ENCODE measurements at regions not wholly inside any gene's neighbourhood (a gene's known extent, or its start where the extent isn't known, plus 50 kb on each side); places are given as distances from the start of the nearest gene placed in this dataset.

- no peak for DNase-seq (ENCODE audit: low read depth)
- TF ChIP-seq CTCF (IDR thresholded peaks at IDR 0.05; ENCODE audit: insufficient read depth, low read depth, low read length), result no peak
- H3K36me3 ChIP-seq (ENCODE audit: control insufficient read depth, insufficient read depth, low read length), result no peaks in the 10 kb centered on the region
- no peaks in the 10 kb centered on the region for H3K27me3 ChIP-seq (ENCODE audit: control insufficient read depth, insufficient read depth, low read length)
- CTCF ChIA-PET, result no interaction called here
- POLR2A ChIA-PET, result no interaction called here
- no peak overlapping the region for H3K4me3 ChIP-seq (ENCODE audit: low read depth, low read length)
Observed at GRCh38 chr7:89994483-89994882, 159.8 kb upstream of the STEAP1 start.

DNA sequence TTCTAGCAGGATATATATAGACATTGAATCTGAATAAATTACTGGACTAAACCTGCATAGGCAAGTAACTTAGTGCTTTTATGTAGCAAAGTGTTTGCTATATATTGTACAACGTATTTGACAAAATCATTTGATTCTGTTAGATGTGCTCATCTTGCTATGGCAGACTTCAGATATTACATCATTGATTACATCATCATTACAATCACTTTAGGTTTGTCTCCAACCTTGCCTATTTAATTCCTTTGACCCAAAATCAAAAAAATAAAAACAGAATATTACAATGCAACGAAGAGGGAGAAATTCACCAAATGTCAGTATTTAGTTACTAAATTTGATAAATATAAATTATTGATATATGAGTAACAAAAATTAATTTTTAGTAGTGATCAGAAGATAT, 155.7 kb upstream of the STEAP1 start:
- POLR2A ChIA-PET, result no interaction called here
- Histone ChIP-seq H3K36me3 (ENCODE audit: control insufficient read depth, insufficient read depth, low read length) (no peaks in the 10 kb centered on the region), H3K27me3 (ENCODE audit: control insufficient read depth, insufficient read depth, low read length) (no peaks in the 10 kb centered on the region), H3K4me3 (ENCODE audit: low read depth, low read length) (no peak overlapping the region)
- CTCF ChIA-PET, result no interaction called here
- no peak for TF ChIP-seq CTCF (IDR thresholded peaks at IDR 0.05; ENCODE audit: insufficient read depth, low read depth, low read length)
- no peak for DNase-seq (ENCODE audit: low read depth)

GRCh38 chr7:90005836-90006235, 148.4 kb upstream of the STEAP1 start:
- TF ChIP-seq CTCF (IDR thresholded peaks at IDR 0.05; ENCODE audit: insufficient read depth, low read depth, low read length), result no peak
- CTCF ChIA-PET, result no interaction called here
- Histone ChIP-seq H3K36me3 (ENCODE audit: control insufficient read depth, insufficient read depth, low read length) (no peaks in the 10 kb centered on the region), H3K27me3 (ENCODE audit: control insufficient read depth, insufficient read depth, low read length) (no peaks in the 10 kb centered on the region), H3K4me3 (ENCODE audit: low read depth, low read length) (no peak overlapping the region)
- DNase-seq (ENCODE audit: low read depth), result no peak
- POLR2A ChIA-PET, result no interaction called here

DNA sequence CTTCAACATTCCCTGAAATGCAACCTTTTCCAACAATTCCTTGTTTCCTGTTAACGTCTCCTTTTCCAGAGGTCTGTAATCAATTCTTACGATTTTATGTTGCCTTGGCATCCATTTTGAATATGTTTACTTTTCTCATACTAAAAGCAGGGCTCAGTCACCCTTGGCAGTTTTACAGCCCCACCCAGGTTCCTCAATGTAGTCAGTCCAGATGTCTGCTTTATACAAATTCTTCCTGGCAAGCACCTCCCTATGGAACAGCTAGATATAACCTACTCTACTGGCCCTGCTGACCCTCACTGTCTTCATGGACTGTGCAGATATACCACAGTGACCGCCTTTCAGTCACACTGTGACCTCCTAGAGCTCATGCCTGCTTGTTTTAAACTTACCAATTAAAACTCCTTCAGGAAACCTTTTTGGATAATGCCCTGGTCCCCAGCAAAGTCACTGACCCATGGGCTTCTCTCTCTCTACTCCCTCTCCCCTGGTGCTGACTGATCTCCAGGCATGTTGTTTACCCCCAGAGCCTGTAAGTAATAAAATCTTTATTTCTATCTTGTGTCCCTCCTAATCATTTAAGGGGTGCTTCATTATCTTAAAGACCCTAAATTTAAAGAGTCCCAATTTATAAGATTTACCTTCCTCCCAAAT, 147.1 kb upstream of the STEAP1 start:
- no peaks in the 10 kb centered on the region for H3K36me3 ChIP-seq (ENCODE audit: control insufficient read depth, insufficient read depth, low read length)
- TF ChIP-seq CTCF (IDR thresholded peaks at IDR 0.05; ENCODE audit: insufficient read depth, low read depth, low read length), result no peak
- no peaks in the 10 kb centered on the region for H3K27me3 ChIP-seq (ENCODE audit: control insufficient read depth, insufficient read depth, low read length)
- CTCF ChIA-PET, result no interaction called here
- no peak overlapping the region for H3K4me3 ChIP-seq (ENCODE audit: low read depth, low read length)
- POLR2A ChIA-PET, result no interaction called here
- DNase-seq (ENCODE audit: low read depth), result no peak

GRCh38 chr7:90007831-90008230, 146.4 kb upstream of the STEAP1 start:
- POLR2A ChIA-PET, result no interaction called here
- CTCF ChIA-PET, result no interaction called here
- DNase-seq (ENCODE audit: low read depth), result no peak
- H3K27me3 ChIP-seq (ENCODE audit: control insufficient read depth, insufficient read depth, low read length), result no peaks in the 10 kb centered on the region
- no peaks in the 10 kb centered on the region for H3K36me3 ChIP-seq (ENCODE audit: control insufficient read depth, insufficient read depth, low read length)
- no peak overlapping the region for H3K4me3 ChIP-seq (ENCODE audit: low read depth, low read length)
- TF ChIP-seq CTCF (IDR thresholded peaks at IDR 0.05; ENCODE audit: insufficient read depth, low read depth, low read length), result no peak
